ENCODE measurements at regions not wholly inside any gene's neighbourhood (a gene's known extent, or its start where the extent isn't known, plus 50 kb on each side); places are given as distances from the start of the nearest gene placed in this dataset.

- DNase-seq (ENCODE audit: low spot score) = no peak
Measured at GRCh38 chr18:27276886-27277285, 91.8 kb upstream of the CHST9 start.

- no peak for DNase-seq (ENCODE audit: low spot score)
Measured at GRCh38 chr18:27276479-27276878, 91.4 kb upstream of the CHST9 start.

GRCh38 chr18:27274901-27275300 lies 89.8 kb upstream of the CHST9 start:
- DNase-seq (ENCODE audit: low spot score) = no peak

GRCh38 chr18:27270508-27270907 lies 85.4 kb upstream of the CHST9 start:
- DNase-seq (ENCODE audit: low spot score) = no peak

- no peak for DNase-seq (ENCODE audit: low spot score)
Measured at GRCh38 chr18:27263369-27263768, 78.3 kb upstream of the CHST9 start.

- DNase-seq (ENCODE audit: low spot score) = no peak
Measured at GRCh38 chr18:27261769-27262549, 76.9 kb upstream of the CHST9 start.

GRCh38 chr18:27253571-27253970 lies 68.5 kb upstream of the CHST9 start:
- DNase-seq (ENCODE audit: low spot score) = no peak

- no peak for DNase-seq (ENCODE audit: low spot score)
Measured at GRCh38 chr18:27250471-27250870, 65.4 kb upstream of the CHST9 start.

- DNase-seq (ENCODE audit: low spot score) = no peak
Measured at GRCh38 chr18:27249933-27250332, 64.8 kb upstream of the CHST9 start.

GRCh38 chr18:27244259-27244658 lies 59.2 kb upstream of the CHST9 start:
- DNase-seq (ENCODE audit: low spot score) = no peak

GRCh38 chr18:27242392-27243047 lies 57.4 kb upstream of the CHST9 start:
- no peak for DNase-seq (ENCODE audit: low spot score)

GRCh38 chr18:27240383-27240782 lies 55.3 kb upstream of the CHST9 start:
- DNase-seq (ENCODE audit: low spot score) = no peak

- DNase-seq (ENCODE audit: low spot score) = no peak
Measured at GRCh38 chr18:27239669-27240068, 54.6 kb upstream of the CHST9 start.

- no peak for DNase-seq (ENCODE audit: low spot score)
Measured at GRCh38 chr18:27235218-27235870, 50.2 kb upstream of the CHST9 start.

All from SW480 (cell line).